ENCODE measurements at regions not wholly inside any gene's neighbourhood (a gene's known extent, or its start where the extent isn't known, plus 50 kb on each side); places are given as distances from the start of the nearest gene placed in this dataset.

GRCh38 chr5:8473827-8474568, 605.0 kb downstream of the MTRR start:
- no peak for DNase-seq (ENCODE audit: low spot score)

GRCh38 chr5:8474569-8474930, 605.6 kb downstream of the MTRR start:
- no peak for DNase-seq (ENCODE audit: low spot score)

- DNase-seq (ENCODE audit: low spot score) = no peak
These were observed 609.4 kb downstream of the MTRR start for GRCh38 chr5:8478326-8478725.

DNA sequence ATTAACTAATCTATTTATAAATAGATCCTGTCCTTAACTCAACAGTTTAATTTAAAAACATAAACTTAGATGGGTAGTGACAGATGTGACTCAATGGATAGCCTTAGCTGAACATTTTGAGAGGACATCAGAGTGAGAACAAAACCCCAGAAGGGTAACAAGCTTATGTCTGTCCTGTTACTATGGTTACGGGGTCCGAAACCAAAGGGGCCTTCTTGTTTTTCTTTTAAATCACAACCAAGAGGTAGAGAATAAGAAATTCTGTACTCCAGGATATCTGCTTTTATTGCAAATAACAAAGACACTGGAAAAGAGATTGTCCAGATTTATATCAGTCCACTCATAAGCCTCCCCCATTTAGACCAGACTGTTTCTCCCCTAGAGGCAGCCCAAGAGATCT, 612.1 kb downstream of the MTRR start:
- no peak for DNase-seq (ENCODE audit: low spot score)

- no peak for DNase-seq (ENCODE audit: low spot score)
These were observed 622.3 kb downstream of the MTRR start for GRCh38 chr5:8491254-8491653.

DNA sequence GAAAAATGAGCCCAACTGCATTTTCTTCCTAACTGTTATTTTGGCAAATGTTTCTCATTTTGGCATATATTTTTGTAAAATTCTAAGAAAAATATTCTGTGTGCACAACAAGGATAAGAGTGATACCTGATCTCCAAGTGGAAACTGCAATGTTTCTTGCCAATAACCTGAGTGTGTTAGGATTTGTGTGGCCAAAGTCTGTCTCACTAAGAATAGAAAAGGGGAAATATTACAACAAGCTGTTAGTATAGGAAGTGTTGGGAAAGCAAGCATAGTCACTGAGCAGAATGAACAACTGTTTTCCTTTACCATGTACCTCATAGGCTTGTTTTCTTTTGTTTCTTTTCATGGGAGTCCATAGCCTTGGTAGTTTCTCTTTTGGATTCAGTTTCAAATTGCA, 624.2 kb downstream of the MTRR start:
- DNase-seq (ENCODE audit: low spot score) = no peak

DNA sequence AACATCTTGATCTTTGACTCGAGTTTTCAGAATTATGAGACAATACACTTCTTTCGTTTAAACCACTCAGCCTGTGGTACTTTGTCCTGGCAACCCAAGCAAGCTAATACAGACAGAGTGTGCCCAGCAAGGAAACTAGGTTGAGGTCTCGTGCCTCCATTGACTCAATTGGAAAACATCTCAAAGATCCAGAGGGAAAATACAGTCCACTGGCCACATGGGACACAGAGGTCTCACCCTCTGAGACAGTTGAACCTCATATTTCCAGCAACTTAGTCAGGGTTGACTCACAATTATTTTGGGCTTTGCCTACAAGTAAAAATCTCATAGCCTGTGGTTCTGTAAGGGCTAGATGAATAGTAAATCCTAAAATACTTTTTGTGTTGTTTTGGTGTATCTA, 631.5 kb downstream of the MTRR start:
- no peak for DNase-seq (ENCODE audit: low spot score)

GRCh38 chr5:8505196-8505595, 636.2 kb downstream of the MTRR start:
- no peak for DNase-seq (ENCODE audit: low spot score)

DNA sequence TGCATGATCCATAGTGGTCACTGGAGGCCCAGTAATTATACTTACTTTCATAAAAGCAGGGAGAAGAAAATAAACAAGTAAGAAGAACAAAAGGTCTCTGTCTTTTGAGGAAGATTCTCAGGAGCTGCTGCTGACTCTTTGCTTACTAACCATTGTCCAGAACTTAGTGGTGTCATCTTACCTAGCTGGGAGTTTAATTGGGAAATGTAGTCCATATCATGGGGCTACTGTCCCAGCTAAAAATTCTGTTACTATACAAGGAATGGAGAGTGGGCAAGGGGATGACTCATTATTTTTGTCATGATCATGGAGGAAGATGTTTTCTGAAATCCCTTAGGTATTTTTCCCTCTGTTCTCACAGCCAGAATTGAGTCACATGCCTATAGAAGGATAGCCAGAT, 639.3 kb downstream of the MTRR start:
- no peak for DNase-seq (ENCODE audit: low spot score)

GRCh38 chr5:8516356-8516755, 647.4 kb downstream of the MTRR start:
- no peak for DNase-seq (ENCODE audit: low spot score)

DNA sequence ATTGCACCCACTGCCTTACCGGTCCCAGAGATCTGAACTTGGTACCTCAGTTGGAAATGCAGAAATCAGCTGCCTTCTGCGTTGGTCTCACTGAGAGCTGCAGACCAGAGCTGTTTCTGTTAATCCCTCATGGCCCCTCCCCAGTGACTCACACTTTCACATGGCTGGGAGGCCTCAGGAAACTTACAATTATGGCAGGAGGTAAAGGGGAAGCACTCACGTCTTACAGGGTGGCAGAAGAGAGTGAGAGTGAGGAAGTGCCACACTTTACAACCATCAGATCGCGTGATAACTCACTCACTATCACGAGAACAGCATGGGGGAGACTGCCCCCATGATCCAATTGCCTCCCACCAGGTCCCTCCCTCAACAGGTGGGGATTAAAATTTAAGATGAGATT, 648.5 kb downstream of the MTRR start:
- DNase-seq (ENCODE audit: low spot score) = no peak

DNA sequence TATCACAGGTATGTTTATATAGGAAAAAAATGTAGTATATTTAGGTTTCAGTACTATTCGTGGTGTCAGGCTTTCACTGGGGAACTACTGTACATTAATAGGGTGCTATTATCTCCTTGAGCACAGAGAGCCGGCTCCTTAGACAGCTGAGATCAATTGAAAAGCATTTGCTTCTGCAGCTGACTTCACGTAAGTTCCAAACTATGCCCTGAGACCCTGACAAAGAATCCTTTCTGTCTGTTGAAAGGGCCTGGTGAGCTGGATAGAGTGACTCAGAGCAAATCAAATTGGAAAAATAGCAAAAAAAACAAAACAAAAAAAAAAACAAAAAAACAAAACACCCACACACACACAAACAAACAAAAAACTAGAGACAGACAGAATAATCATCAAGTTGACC, 652.0 kb downstream of the MTRR start:
- DNase-seq (ENCODE audit: low spot score) = no peak

DNA sequence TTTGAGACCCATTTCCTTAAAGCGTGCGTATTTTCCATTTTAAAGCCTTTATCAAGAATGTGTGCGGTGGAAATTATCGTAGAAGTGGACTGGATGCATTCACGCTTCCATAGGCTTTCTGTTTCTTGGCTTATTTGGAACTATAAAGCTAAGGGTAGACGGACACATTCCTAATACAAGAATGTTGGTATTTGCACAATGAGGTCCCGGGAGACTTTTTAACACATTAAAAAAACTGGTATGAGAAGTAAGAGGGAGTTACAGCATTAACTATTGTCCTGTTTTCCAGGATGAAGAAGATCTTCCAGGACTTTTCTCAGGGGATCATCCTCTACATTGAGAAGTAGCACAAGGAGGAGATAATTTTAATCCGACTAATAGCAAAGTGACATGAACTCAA, 653.0 kb downstream of the MTRR start:
- DNase-seq (ENCODE audit: low spot score) = no peak

DNA sequence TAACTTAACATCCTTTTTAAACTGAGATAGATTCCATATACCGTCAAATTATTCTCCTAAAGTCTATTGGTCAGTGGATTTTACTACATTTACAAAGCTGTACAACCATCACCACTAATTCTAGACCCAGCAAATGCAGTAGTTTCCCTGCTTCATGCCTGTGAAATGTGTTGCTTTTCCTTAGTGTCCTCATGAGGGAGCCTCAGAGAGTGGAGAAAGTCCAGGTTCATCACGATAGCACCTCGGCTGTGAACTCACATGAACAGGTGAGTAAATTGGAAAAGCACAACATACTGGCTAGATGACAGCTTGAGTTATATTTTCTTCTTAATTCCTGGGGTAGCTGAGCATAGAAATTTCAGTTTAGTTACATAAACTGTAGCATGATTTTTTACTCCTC, 653.7 kb downstream of the MTRR start:
- DNase-seq (ENCODE audit: low spot score) = no peak

DNA sequence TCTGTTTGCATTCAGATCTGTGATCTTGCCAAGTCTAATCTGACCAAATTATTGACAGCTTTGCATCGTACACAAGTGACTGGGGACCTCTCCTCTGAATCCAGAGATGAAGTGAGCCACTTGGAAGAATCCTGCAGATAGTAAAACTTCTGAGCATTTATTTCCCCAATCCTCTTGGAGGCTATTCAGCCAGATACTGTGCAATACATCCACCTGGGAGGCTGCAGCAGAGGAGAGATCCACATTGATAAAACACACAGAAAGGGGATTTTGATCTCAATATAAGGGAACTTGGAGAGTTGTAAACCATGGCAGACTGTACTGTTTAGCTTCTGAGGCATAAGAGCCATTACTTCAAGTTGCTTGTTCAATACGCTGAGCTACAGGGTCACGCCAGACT, 654.6 kb downstream of the MTRR start:
- DNase-seq (ENCODE audit: low spot score) = no peak

DNA sequence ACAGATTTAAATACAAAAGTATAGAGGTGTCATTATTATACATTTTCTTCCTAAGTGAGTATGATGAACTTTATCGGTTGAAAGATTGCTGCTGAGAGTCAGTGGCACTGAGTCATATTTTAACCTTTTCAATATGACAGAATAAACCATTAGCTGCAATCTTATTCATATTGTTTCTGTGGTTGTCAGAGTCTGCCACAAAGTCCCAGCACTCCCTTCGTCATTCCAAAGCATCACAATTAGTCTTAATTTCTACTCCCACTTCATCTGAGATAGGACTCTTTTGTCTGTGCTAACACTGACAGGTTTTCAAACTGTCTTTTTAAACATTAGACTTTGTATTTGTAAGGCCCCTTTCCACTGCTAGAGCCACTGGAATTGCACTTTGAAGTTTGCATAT, 656.9 kb downstream of the MTRR start:
- DNase-seq (ENCODE audit: low spot score) = no peak

- no peak for DNase-seq (ENCODE audit: low spot score)
These were observed 659.2 kb downstream of the MTRR start for GRCh38 chr5:8528106-8528505.

DNA sequence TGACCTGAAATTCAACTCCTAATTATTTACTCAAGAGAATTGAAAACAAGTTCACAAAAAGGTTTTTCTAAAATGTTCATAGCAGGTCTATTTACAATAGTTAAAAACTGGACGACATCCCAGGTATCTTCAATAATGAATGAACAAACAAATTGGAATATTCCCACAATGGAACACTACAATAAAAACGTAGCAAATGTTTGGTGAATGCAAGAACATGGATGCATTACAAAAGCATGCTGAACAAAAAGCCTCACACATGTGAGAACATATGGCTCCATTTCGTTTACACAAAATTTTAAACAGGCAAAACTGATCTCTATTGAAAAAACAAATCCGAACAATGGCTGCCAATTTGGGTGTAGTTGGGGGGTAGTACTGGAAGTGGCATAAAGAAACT, 669.9 kb downstream of the MTRR start:
- no peak for DNase-seq (ENCODE audit: low spot score)

DNA sequence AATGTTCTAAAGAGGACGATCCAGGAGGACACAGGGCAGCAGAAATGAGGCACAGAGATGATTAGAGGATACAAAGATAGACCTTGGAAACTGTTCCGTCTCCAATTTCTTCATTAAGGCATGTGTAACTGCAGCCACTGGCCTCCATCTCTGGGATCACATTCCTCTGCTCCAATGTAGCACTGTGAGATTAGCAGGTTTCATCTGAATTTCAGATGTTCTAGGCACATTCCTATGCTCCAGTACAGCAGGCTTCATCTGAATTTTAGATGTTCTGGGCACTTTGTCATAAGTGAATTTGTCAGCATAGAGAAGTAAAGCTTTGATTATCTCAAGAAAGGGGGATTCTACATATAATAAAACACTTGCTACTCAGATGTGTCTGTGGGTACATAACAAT, 671.4 kb downstream of the MTRR start:
- no peak for DNase-seq (ENCODE audit: low spot score)

GRCh38 chr5:8550921-8551320, 682.0 kb downstream of the MTRR start:
- no peak for DNase-seq (ENCODE audit: low spot score)

DNA sequence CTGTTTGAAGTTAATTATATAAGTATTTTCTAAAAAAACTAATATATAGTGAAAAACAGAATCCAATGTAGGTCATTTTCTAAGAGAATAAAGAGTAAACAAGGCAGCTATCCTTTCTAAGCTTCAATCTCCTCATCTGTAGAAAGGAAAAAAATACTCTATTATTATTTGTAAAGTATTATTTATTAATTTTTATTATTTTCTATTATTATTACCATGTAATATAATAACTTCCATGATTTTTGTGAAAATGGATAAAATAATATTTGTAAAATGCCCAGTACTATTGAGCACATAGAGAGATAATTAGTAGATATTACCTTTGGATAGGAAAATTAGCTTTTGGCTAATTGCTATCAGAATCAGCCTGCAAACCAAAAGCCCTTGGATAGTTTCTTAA, 684.4 kb downstream of the MTRR start:
- DNase-seq (ENCODE audit: low spot score) = no peak

GRCh38 chr5:8557728-8558127, 688.8 kb downstream of the MTRR start:
- no peak for DNase-seq (ENCODE audit: low spot score)

DNA sequence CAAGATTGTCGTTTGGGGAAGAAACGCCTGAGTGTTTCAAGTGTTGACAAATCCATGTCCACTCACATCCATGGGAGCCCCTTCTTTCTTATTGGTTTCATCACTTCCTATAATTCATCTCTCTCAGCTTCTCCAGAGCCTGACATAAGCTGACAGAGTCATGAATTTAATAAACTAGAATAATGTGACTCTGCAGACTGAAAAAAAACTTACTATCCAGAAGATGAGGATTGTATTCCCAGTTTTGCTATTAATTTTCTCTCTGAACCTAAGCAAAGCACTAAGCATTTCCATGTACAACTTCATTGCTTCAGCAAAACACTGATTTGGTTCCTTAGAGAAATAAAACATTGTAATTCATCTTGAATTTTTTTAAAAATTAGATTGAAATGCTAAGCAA, 691.8 kb downstream of the MTRR start:
- no peak for DNase-seq (ENCODE audit: low spot score)

DNA sequence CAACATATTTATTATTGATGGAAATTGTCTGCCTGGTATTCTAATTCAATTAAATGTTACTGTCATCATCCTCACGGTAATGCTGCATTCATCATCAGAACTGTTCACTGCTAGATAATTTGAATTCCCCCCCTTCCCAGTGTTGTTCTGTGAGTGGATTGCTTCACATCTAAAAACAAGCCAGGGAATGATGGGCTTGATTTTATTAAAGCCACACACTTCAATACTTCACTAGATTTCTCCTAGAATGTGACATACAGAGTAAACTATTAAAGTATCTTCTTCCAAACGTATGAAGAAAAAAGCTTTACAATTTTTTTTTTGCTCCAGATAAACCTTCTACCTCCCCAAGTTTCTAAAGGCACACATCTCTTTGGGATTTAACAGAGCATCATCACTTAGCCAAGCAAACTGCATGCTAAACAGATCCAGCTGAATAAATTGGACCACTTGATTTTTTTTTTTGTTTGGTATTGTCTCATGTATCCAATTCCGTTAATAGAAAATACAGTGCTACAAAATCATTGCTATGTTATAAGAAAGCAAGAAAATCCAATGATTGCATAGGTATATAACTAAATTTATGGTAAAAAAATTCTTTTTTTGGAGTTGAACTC, 692.4 kb downstream of the MTRR start:
- no peak for DNase-seq (ENCODE audit: low spot score)
